Muscle of back (tissue), 3 donors: ENCODE measurements at regions not wholly inside any gene's neighbourhood (a gene's known extent, or its start where the extent isn't known, plus 50 kb on each side); places are given as distances from the start of the nearest gene placed in this dataset.
"Not testable (repeated sequence)": the region's sequence is repeated elsewhere in the genome, so short reads cannot be mapped to it uniquely, and the experiment has no call there.

Experiments
- DNase-seq, 3 donors: peaks; one replicate each; pipeline versions ENCODE4 v3.0.0 to v3.0.0-alpha.2; 2013

- DNase-seq, result no peak
Observed at GRCh38 chr6:164827537-164827936, 481.9 kb downstream of the C6orf118 start.

GRCh38 chr6:164826831-164827468 lies 482.5 kb downstream of the C6orf118 start:
- no peak for DNase-seq

GRCh38 chr6:164825386-164825785 lies 484.0 kb downstream of the C6orf118 start:
- no peak for DNase-seq

- no peak for DNase-seq
Observed at GRCh38 chr6:164817662-164818061, 491.7 kb downstream of the C6orf118 start.

GRCh38 chr6:164812706-164813105 lies 496.7 kb downstream of the C6orf118 start:
- DNase-seq, result no peak

GRCh38 chr6:164807125-164807524 lies 502.3 kb downstream of the C6orf118 start:
- DNase-seq, result no peak

- DNase-seq, result peak; percentile 6 to 29 (median 19)
Observed at GRCh38 chr6:164795056-164795815, 514.2 kb downstream of the C6orf118 start.

GRCh38 chr6:164792666-164793065 lies 516.7 kb downstream of the C6orf118 start:
- no peak for DNase-seq

- DNase-seq, result no peak
Observed at GRCh38 chr6:164791498-164791897, 517.9 kb downstream of the C6orf118 start.

- no peak for DNase-seq
Observed at GRCh38 chr6:164763788-164764187, 545.6 kb downstream of the C6orf118 start.

GRCh38 chr6:164757451-164757850 lies 552.0 kb downstream of the C6orf118 start:
- no peak for DNase-seq

GRCh38 chr6:164756723-164757122 lies 552.7 kb downstream of the C6orf118 start:
- DNase-seq, result no peak

GRCh38 chr6:164756142-164756541 lies 553.3 kb downstream of the C6orf118 start:
- no peak for DNase-seq

- DNase-seq, result peak in 1 of 3 donors; percentile 59
Observed at GRCh38 chr6:164753517-164753916, 555.9 kb downstream of the C6orf118 start.

GRCh38 chr6:164751395-164751794 lies 558.0 kb downstream of the C6orf118 start:
- no peak for DNase-seq

GRCh38 chr6:164750128-164750527 lies 559.3 kb downstream of the C6orf118 start:
- no peak for DNase-seq

- peak; percentile 81 to 88 (median 82) for DNase-seq
Observed at GRCh38 chr6:164749221-164750064, 560.0 kb downstream of the C6orf118 start.

GRCh38 chr6:164744301-164744700 lies 565.1 kb downstream of the C6orf118 start:
- no peak for DNase-seq

GRCh38 chr6:164741938-164742451 lies 567.4 kb downstream of the C6orf118 start:
- DNase-seq, result no peak

- not testable (repeated sequence) for DNase-seq
Observed at GRCh38 chr6:164736090-164736489, 573.3 kb downstream of the C6orf118 start.

GRCh38 chr6:164731539-164731938 lies 577.9 kb downstream of the C6orf118 start:
- no peak for DNase-seq

GRCh38 chr6:164721460-164721859 lies 587.9 kb downstream of the C6orf118 start:
- DNase-seq, result no peak
